WI38 (cell line): ENCODE measurements at regions not wholly inside any gene's neighbourhood (a gene's known extent, or its start where the extent isn't known, plus 50 kb on each side); places are given as distances from the start of the nearest gene placed in this dataset.

Experiments
- H3K4me3 ChIP-seq: 2 replicates; pipeline ENCODE4 v1.5.1; 2011; ENCODE audit warnings: low read depth, mild to moderate bottlenecking, control low read depth, low read length
- CTCF ChIP-seq: IDR thresholded peaks from 2 replicates; pipeline ENCODE4 v1.5.1; 2012; ENCODE audit warnings: low read depth, mild to moderate bottlenecking, control low read depth, low read length

GRCh38 chr5:145044970-145045369, 790.2 kb downstream of the PRELID2 start:
- no peak for TF ChIP-seq CTCF
- no peak overlapping the region for H3K4me3 ChIP-seq

- no peak overlapping the region for H3K4me3 ChIP-seq
- no peak for TF ChIP-seq CTCF
Observed at GRCh38 chr5:145028626-145029025, 806.5 kb downstream of the PRELID2 start.

- TF ChIP-seq CTCF = no peak
- H3K4me3 ChIP-seq = no peak overlapping the region
Observed at GRCh38 chr5:145027286-145027685, 807.9 kb downstream of the PRELID2 start.

- H3K4me3 ChIP-seq = no peak overlapping the region
- no peak for TF ChIP-seq CTCF
Observed at GRCh38 chr5:145025775-145026174, 809.4 kb downstream of the PRELID2 start.

GRCh38 chr5:145015146-145015545, 820.0 kb downstream of the PRELID2 start:
- no peak overlapping the region for H3K4me3 ChIP-seq
- no peak for TF ChIP-seq CTCF

- TF ChIP-seq CTCF = no peak
- no peak overlapping the region for H3K4me3 ChIP-seq
Observed at GRCh38 chr5:145014109-145014508, 821.0 kb downstream of the PRELID2 start.

GRCh38 chr5:145010834-145011233, 824.3 kb downstream of the PRELID2 start:
- no peak for TF ChIP-seq CTCF
- no peak overlapping the region for H3K4me3 ChIP-seq
